Activated CD8-positive, alpha-beta memory T cell treated with anti-CD3 and anti-CD28 coated beads, Interleukin-2, amount 50 U/mL, for 1 hour (primary cell): ENCODE measurements at regions not wholly inside any gene's neighbourhood (a gene's known extent, or its start where the extent isn't known, plus 50 kb on each side); places are given as distances from the start of the nearest gene placed in this dataset.

ENCODE experiments used
- DNase-seq: peaks from one replicate; pipeline ENCODE4 v3.0.0-alpha.2; 2020; ENCODE audit errors: extremely low read depth

- DNase-seq = no peak
Measured at GRCh38 chr2:48140586-48140985, 173.9 kb upstream of the FOXN2 start.

DNA sequence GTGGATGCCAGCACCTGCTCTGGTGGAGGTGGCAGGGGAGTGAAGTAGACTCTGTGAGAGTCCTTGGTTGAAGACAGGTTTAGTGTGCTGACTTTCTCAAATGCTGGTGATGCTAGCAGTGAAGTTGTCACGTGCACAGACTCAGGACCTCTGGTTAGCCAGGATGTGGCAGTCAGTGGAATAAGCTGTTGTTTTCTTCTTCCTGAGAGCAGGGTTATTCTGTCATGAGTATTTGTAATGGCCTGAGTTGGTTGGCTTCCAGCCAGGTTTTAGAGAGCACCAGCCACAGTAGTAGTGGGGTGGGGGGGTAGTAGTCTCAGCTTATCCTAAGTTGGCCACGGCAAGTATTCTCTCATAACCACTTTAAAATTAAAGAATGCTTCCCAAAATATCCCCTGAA lies 169.7 kb upstream of the FOXN2 start:
- no peak for DNase-seq

DNA sequence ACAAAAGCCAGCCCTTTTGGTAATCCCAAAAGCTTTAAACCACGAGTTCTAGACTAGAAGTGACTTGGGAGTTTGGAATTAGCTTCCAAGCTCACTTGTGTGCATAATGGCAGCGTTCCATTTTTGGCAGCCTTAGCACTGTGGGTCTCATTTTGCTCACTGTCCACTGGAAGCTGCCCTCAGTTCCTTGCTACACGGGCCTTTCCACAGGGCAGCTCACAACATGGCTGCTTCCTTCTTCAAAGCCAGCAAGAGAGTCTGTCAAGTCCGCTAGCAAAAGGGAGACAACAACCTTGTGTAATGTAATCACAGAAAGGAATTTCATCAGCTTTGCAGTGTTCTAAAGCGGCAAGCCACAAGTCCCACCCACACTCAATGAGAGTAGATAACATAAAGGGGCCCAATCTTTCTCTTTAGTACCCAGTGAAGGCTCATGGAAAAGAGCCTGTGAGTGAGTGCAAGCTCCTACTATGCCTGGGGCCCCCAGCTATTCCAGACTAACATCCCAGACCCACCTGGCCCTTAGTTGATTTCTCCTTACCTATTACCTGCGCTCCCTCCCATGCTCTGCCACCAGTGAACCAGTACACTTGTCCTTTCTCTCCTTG lies 168.5 kb upstream of the FOXN2 start:
- no peak for DNase-seq

GRCh38 chr2:48146552-48146951 lies 167.9 kb upstream of the FOXN2 start:
- DNase-seq = no peak

GRCh38 chr2:48147719-48148118 lies 166.8 kb upstream of the FOXN2 start:
- no peak for DNase-seq

DNA sequence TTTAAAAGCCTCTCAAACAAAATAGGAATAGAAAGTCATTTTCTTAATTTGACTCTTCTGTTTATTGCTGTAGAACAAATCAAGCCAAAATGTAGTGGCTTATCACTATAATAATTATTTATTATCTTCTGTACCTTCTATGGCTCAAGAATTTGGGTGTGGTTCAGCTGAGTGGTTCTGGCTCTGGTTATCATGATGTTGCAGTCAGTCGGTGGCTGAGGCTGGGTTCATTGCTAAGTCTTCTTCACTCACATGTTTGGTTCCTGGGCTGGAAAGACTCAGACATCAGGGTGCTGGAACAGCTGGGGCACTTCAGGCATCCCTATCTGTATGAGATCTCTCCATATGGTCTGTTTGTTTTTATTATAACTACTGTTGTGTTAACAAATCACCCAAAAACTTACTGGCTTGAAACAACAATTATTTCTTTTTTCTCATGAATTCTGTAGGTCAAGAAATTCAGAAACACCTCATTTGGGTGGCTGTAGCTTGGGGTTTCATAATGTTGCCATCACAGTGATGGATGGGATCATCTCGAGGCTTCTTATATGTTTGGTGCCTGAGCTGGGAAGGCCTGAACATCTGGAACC lies 165.5 kb upstream of the FOXN2 start:
- no peak for DNase-seq

DNA sequence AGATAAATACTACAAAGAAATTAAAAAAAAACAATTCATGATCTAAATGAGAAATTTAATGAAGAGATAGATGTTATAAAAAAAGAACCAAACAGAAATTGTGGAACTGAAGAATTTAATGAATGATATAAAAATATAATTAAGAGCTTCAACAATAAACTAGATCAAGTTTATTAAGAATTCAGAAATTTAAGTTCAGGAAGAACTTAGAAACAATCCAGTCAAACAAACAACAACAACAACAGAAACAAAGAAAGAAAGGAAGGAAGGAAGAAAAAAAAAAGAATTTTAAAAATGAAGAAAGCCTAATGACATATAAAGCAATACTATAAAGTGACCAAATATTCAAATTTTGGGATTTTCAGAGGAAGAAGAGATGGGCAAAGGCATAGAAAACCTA lies 157.3 kb upstream of the FOXN2 start:
- DNase-seq = no peak

- no peak for DNase-seq
Measured at GRCh38 chr2:48161628-48162027, 152.9 kb upstream of the FOXN2 start.

DNA sequence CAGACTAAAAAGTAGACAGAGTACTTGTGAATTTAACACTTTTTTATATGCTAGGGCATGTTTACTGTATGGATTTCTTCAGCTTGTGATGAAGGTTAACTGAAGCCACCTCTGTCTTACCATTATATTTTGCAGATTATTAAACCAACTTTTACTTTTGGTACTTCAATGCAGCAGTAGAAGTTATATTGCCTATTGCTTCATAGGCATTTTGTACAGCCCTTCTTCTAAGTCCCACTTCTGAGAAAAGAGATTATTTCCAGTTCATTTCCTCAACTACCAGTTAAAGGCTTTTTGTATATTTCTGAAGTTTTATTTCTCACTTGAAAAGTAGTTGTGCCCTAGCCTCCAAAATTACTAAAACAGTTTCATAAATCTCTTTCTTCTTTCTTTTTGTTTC lies 151.7 kb upstream of the FOXN2 start:
- DNase-seq = no peak

DNA sequence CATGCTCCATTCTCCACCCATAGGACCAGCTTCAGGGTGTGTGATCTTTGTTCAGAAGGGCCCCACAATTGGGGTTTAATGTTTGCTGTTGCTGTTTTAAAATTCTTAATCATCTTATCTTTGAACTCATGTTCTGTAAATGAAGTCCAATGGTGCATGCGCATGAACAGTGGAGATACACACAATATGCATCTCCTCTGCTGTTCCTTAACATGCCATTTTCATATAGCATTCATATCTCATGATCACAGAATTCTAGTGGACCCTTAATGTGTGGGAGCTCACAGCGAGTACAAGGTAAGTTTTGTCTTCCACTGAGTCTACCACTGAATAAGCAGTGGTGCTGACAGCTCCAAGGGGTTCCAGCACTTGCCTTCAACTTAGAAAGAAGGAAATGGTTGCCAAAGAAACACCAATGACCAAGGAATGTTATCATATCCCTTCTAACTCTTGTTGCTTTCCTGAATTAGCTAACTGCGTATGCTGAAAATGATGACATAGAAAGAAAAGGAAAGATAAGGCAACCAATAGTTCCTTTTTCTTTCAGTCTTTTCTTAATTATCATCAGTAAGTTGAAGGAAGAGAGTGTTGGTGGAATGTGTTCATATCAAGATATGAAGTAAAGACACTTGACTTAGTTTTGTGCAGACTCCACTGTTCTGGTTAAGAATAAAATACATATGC lies 149.3 kb upstream of the FOXN2 start:
- DNase-seq = no peak

DNA sequence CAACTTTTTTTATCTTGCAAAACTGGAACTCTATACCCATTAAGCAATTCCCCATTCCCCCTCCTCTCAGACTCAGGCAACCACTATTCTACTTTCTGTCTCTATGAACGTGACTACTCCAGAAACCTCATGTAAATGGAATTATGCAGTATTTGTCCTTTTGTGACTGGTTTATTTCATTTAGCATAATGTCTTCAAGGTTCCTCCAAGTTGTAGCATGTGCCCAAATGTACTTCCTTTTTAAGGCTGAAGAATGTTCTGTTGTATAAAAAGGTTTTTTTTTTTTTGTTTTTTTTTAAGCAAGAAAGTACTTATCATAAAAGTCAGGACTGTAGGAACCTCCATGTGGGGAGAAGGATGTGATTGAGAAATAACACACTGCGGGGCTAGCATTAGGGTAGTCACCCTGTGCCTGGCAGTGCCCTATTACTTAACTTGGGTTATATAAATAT lies 145.3 kb upstream of the FOXN2 start:
- no peak for DNase-seq

- DNase-seq = no peak
Measured at GRCh38 chr2:48170281-48170680, 144.2 kb upstream of the FOXN2 start.

- DNase-seq = no peak
Measured at GRCh38 chr2:48173141-48173540, 141.3 kb upstream of the FOXN2 start.

GRCh38 chr2:48174503-48174902 lies 140.0 kb upstream of the FOXN2 start:
- DNase-seq = no peak

GRCh38 chr2:48175254-48175653 lies 139.2 kb upstream of the FOXN2 start:
- DNase-seq = no peak

DNA sequence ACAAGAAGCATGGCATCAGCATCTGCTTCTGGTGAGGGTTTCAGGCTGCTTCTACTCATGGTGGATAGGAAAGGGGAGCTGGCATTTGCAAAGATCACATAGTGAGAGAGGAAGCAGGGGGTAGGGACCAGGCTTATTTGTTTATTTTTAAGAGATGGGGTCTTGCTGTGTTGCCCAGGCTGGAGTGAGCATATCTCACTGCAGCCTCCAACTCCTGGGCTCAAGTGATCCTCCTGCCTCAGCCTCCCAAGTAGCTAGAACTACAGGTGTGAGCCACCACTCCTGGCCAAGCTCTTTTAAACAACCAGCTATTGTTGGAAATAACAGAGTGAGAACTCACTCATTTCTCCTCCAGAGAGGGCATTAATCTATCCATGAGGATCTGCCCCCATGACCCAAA lies 138.8 kb upstream of the FOXN2 start:
- no peak for DNase-seq

GRCh38 chr2:48176876-48177275 lies 137.6 kb upstream of the FOXN2 start:
- no peak for DNase-seq

GRCh38 chr2:48178611-48179010 lies 135.9 kb upstream of the FOXN2 start:
- no peak for DNase-seq

DNA sequence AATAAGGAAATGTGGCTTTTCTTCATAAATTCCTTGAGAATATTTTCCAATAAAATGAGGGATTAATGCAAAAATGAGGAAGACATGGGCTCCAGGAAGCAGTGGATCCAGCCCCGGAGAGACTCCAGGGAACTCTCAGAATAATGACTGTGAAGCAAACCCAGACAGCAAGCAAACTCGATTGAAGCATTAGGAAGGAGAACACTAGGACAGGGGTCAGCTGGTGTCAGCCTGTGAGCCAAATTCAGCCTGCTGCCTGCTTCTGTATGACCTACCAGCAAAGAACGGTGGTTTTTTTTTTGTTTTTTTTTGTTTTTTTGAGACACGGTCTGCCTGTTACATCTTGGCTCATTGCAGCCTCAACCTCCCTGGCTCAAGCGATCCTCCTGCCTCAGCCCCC lies 133.9 kb upstream of the FOXN2 start:
- no peak for DNase-seq

GRCh38 chr2:48183276-48183675 lies 131.2 kb upstream of the FOXN2 start:
- DNase-seq = no peak

- DNase-seq = no peak
Measured at GRCh38 chr2:48183991-48184390, 130.5 kb upstream of the FOXN2 start.

GRCh38 chr2:48187503-48187902 lies 127.0 kb upstream of the FOXN2 start:
- no peak for DNase-seq

GRCh38 chr2:48189552-48190228 lies 124.8 kb upstream of the FOXN2 start:
- no peak for DNase-seq
